ENCODE measurements at regions not wholly inside any gene's neighbourhood (a gene's known extent, or its start where the extent isn't known, plus 50 kb on each side); places are given as distances from the start of the nearest gene placed in this dataset.

GRCh38 chr5:115686738-115687074 lies 60.9 kb upstream of the TMED7 start:
- no peak for TF ChIP-seq ZNF501 (CRISPR knock-in tag; IDR thresholded peaks at IDR 0.05)
- no peak for TF ChIP-seq ZNF296 (CRISPR knock-in tag; conservative IDR thresholded peaks at IDR 0.05)
- TF ChIP-seq, protein P1, sequence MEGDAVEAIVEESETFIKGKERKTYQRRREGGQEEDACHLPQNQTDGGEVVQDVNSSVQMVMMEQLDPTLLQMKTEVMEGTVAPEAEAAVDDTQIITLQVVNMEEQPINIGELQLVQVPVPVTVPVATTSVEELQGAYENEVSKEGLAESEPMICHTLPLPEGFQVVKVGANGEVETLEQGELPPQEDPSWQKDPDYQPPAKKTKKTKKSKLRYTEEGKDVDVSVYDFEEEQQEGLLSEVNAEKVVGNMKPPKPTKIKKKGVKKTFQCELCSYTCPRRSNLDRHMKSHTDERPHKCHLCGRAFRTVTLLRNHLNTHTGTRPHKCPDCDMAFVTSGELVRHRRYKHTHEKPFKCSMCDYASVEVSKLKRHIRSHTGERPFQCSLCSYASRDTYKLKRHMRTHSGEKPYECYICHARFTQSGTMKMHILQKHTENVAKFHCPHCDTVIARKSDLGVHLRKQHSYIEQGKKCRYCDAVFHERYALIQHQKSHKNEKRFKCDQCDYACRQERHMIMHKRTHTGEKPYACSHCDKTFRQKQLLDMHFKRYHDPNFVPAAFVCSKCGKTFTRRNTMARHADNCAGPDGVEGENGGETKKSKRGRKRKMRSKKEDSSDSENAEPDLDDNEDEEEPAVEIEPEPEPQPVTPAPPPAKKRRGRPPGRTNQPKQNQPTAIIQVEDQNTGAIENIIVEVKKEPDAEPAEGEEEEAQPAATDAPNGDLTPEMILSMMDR (CRISPR knock-in tag; IDR thresholded peaks at IDR 0.05) = no peak
- TF ChIP-seq SNAPC4 (CRISPR knock-in tag; IDR thresholded peaks at IDR 0.05) = no peak
- TF ChIP-seq RAD21 (CRISPR knock-in tag; IDR thresholded peaks at IDR 0.05) = no peak
- TF ChIP-seq E2F5 (CRISPR knock-in tag; conservative IDR thresholded peaks at IDR 0.05) = no peak
- no peak for TF ChIP-seq RELA (CRISPR knock-in tag; IDR thresholded peaks at IDR 0.05)
- TF ChIP-seq, protein P2, sequence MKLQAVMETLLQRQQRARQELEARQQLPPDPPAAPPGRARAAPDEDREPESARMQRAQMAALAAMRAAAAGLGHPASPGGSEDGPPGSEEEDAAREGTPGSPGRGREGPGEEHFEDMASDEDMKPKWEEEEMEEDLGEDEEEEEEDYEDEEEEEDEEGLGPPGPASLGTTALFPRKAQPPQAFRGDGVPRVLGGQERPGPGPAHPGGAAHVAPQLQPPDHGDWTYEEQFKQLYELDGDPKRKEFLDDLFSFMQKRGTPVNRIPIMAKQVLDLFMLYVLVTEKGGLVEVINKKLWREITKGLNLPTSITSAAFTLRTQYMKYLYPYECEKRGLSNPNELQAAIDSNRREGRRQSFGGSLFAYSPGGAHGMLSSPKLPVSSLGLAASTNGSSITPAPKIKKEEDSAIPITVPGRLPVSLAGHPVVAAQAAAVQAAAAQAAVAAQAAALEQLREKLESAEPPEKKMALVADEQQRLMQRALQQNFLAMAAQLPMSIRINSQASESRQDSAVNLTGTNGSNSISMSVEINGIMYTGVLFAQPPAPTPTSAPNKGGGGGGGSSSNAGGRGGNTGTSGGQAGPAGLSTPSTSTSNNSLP (IDR thresholded peaks at IDR 0.05; ENCODE audit: low read depth, low read length) = no peak
- TF ChIP-seq, protein P3, sequence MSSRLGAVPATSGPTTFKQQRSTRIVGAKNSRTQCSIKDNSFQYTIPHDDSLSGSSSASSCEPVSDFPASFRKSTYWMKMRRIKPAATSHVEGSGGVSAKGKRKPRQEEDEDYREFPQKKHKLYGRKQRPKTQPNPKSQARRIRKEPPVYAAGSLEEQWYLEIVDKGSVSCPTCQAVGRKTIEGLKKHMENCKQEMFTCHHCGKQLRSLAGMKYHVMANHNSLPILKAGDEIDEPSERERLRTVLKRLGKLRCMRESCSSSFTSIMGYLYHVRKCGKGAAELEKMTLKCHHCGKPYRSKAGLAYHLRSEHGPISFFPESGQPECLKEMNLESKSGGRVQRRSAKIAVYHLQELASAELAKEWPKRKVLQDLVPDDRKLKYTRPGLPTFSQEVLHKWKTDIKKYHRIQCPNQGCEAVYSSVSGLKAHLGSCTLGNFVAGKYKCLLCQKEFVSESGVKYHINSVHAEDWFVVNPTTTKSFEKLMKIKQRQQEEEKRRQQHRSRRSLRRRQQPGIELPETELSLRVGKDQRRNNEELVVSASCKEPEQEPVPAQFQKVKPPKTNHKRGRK (CRISPR knock-in tag; IDR thresholded peaks at IDR 0.05) = no peak
- TF ChIP-seq ZNF263 (CRISPR knock-in tag; IDR thresholded peaks at IDR 0.05) = no peak
- TF ChIP-seq, protein P4, sequence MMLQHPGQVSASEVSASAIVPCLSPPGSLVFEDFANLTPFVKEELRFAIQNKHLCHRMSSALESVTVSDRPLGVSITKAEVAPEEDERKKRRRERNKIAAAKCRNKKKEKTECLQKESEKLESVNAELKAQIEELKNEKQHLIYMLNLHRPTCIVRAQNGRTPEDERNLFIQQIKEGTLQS (CRISPR knock-in tag; IDR thresholded peaks at IDR 0.05) = no peak
- no peak for TF ChIP-seq ZNF776 (CRISPR knock-in tag; IDR thresholded peaks at IDR 0.05)

Data from HepG2 (cell line).